ENCODE measurements at regions not wholly inside any gene's neighbourhood (a gene's known extent, or its start where the extent isn't known, plus 50 kb on each side); places are given as distances from the start of the nearest gene placed in this dataset.

- DNase-seq (ENCODE audit: insufficient read length, low spot score) (no peak), FAIRE-seq (no peak)
- TF ChIP-seq POLR2A (IDR thresholded peaks at IDR 0.05; ENCODE audit: low read depth, low read length) = no peak
These were observed 167.7 kb downstream of the ACTL7B start for GRCh38 chr9:108688051-108688450.

- no peak for TF ChIP-seq POLR2A (IDR thresholded peaks at IDR 0.05; ENCODE audit: low read depth, low read length)
- DNase-seq (ENCODE audit: insufficient read length, low spot score) = no peak
- FAIRE-seq = no peak
These were observed 168.5 kb downstream of the ACTL7B start for GRCh38 chr9:108687006-108687987.

- FAIRE-seq (no peak), DNase-seq (ENCODE audit: insufficient read length, low spot score) (no peak)
- TF ChIP-seq POLR2A (IDR thresholded peaks at IDR 0.05; ENCODE audit: low read depth, low read length) = no peak
These were observed 171.3 kb downstream of the ACTL7B start for GRCh38 chr9:108684288-108685025.

- no peak for FAIRE-seq
- TF ChIP-seq POLR2A (IDR thresholded peaks at IDR 0.05; ENCODE audit: low read depth, low read length) = no peak
- no peak for DNase-seq (ENCODE audit: insufficient read length, low spot score)
These were observed 172.5 kb downstream of the ACTL7B start for GRCh38 chr9:108683245-108683644.

- no peak for TF ChIP-seq POLR2A (IDR thresholded peaks at IDR 0.05; ENCODE audit: low read depth, low read length)
- no peak for DNase-seq (ENCODE audit: insufficient read length, low spot score)
- FAIRE-seq = no peak
These were observed 173.8 kb downstream of the ACTL7B start for GRCh38 chr9:108681851-108682590.

- FAIRE-seq = no peak
- TF ChIP-seq POLR2A (IDR thresholded peaks at IDR 0.05; ENCODE audit: low read depth, low read length) = no peak
- no peak for DNase-seq (ENCODE audit: insufficient read length, low spot score)
These were observed 174.8 kb downstream of the ACTL7B start for GRCh38 chr9:108680946-108681345.

- DNase-seq (ENCODE audit: insufficient read length, low spot score) (no peak), FAIRE-seq (no peak)
- TF ChIP-seq POLR2A (IDR thresholded peaks at IDR 0.05; ENCODE audit: low read depth, low read length) = no peak
These were observed 178.0 kb downstream of the ACTL7B start for GRCh38 chr9:108677776-108678175.

- no peak for TF ChIP-seq POLR2A (IDR thresholded peaks at IDR 0.05; ENCODE audit: low read depth, low read length)
- FAIRE-seq = no peak
These were observed 179.4 kb downstream of the ACTL7B start for GRCh38 chr9:108676355-108676754.

GRCh38 chr9:108675708-108676107 lies 180.1 kb downstream of the ACTL7B start:
- DNase-seq (ENCODE audit: insufficient read length, low spot score) (no peak), FAIRE-seq (no peak)
- TF ChIP-seq POLR2A (IDR thresholded peaks at IDR 0.05; ENCODE audit: low read depth, low read length) = no peak

More at GRCh38 chr9:108676355-108676754, 179.4 kb downstream of the ACTL7B start:
- DNase-seq (ENCODE audit: insufficient read length, low spot score) = no peak

GRCh38 chr9:108674766-108675530 lies 180.8 kb downstream of the ACTL7B start:
- DNase-seq (ENCODE audit: insufficient read length, low spot score) (no peak), FAIRE-seq (no peak)
- no peak for TF ChIP-seq POLR2A (IDR thresholded peaks at IDR 0.05; ENCODE audit: low read depth, low read length)

- FAIRE-seq = no peak
- no peak for DNase-seq (ENCODE audit: insufficient read length, low spot score)
- TF ChIP-seq POLR2A (IDR thresholded peaks at IDR 0.05; ENCODE audit: low read depth, low read length) = no peak
These were observed 182.4 kb downstream of the ACTL7B start for GRCh38 chr9:108673386-108673785.

GRCh38 chr9:108672475-108673190 lies 183.2 kb downstream of the ACTL7B start:
- FAIRE-seq = no peak
- no peak for DNase-seq (ENCODE audit: insufficient read length, low spot score)
- no peak for TF ChIP-seq POLR2A (IDR thresholded peaks at IDR 0.05; ENCODE audit: low read depth, low read length)

GRCh38 chr9:108671794-108672193 lies 184.0 kb downstream of the ACTL7B start:
- DNase-seq (ENCODE audit: insufficient read length, low spot score) (no peak), FAIRE-seq (no peak)

More at GRCh38 chr9:108671794-108672193, 184.0 kb downstream of the ACTL7B start:
- no peak for TF ChIP-seq POLR2A (IDR thresholded peaks at IDR 0.05; ENCODE audit: low read depth, low read length)

Data from H54 (cell line).